Neural cell (in vitro differentiated cells): ENCODE measurements at regions not wholly inside any gene's neighbourhood (a gene's known extent, or its start where the extent isn't known, plus 50 kb on each side); places are given as distances from the start of the nearest gene placed in this dataset.
A peak's percentile ranks its signal among the peaks of the same experiment; 100 is the strongest.

Experiments
- CTCF ChIP-seq: fragments of 450-650 bp; IDR thresholded peaks from 2 replicates; pipeline ENCODE4 v1.5.1; 2014; ENCODE audit warnings: antibody characterized with exemption, mild to moderate bottlenecking, moderate library complexity; ENCODE audit not compliant: poor library complexity, severe bottlenecking
- EP300 ChIP-seq: fragments of 450-650 bp; conservative IDR thresholded peaks from 2 replicates; pipeline ENCODE4 v1.6.1; 2014; ENCODE audit warnings: antibody characterized with exemption, mild to moderate bottlenecking, moderate library complexity; ENCODE audit not compliant: poor library complexity, severe bottlenecking
- EZH2 ChIP-seq: fragments of 200-600, 300-800 bp; shearing (Covaris generic), sonication (generic); IDR thresholded peaks from 2 replicates; pipeline ENCODE4 v1.6.1; 2014; ENCODE audit warnings: antibody characterized with exemption, low read length, borderline replicate concordance, mild to moderate bottlenecking; ENCODE audit not compliant: insufficient read depth, poor library complexity, severe bottlenecking
- REST ChIP-seq: IDR thresholded peaks from 2 replicates; pipeline ENCODE4 v1.6.1; 2012; ENCODE audit warnings: borderline replicate concordance
- TAF1 ChIP-seq: IDR thresholded peaks from 2 replicates; pipeline ENCODE4 v1.6.1; 2012; ENCODE audit warnings: low read depth

- TF ChIP-seq EZH2 (no peak), TAF1 (no peak), EP300 (peak; percentile 63), CTCF (no peak), REST (no peak)
Measured at GRCh38 chr5:57836331-57836730, 353.7 kb upstream of the ACTBL2 start.
